Upper lobe of right lung (tissue), 1 donor: ENCODE measurements at regions not wholly inside any gene's neighbourhood (a gene's known extent, or its start where the extent isn't known, plus 50 kb on each side); places are given as distances from the start of the nearest gene placed in this dataset.

Experiments
- ATAC-seq: fragments of 200-7000 bp; cut with Tn5 transposase; one replicate; pipeline ENCODE4 v1.9.1; 2020; ENCODE audit warnings: mild to moderate bottlenecking, moderate library complexity
- DNase-seq: peaks from one replicate; pipeline ENCODE4 v3.0.0-alpha.2; 2020
- H3K27ac ChIP-seq: fragments of 200-600 bp; one replicate; pipeline ENCODE4 v1.8.0; 2022
- H3K27me3 ChIP-seq: fragments of 200-600 bp; one replicate; pipeline ENCODE4 v1.8.0; 2022; ENCODE audit warnings: mild to moderate bottlenecking
- H3K36me3 ChIP-seq: fragments of 200-600 bp; one replicate; pipeline ENCODE4 v1.8.0; 2022
- H3K4me1 ChIP-seq: fragments of 200-600 bp; one replicate; pipeline ENCODE4 v1.8.0; 2022
- H3K4me3 ChIP-seq: fragments of 200-600 bp; one replicate; pipeline ENCODE4 v1.8.0; 2022; ENCODE audit warnings: mild to moderate bottlenecking
- H3K9me3 ChIP-seq: fragments of 200-600 bp; one replicate; pipeline ENCODE4 v1.8.0; 2022
- intact Hi-C: fragments of 100-400 bp; cut with DNase I; formaldehyde crosslinking; loops from one replicate; pipeline ENCODE4 v1.11.0; 2022
- TF ChIP-seq, protein P1 (sequence below): fragments of 200-600 bp; IDR thresholded peaks from one replicate; pipeline ENCODE4 v1.8.0; 2022; ENCODE audit warnings: antibody characterized with exemption
- donor health status: DM: no; HTN: yes; CAD: no; lungs with severe emphysema.

- no peak for DNase-seq
- Histone ChIP-seq H3K27ac (no peak overlapping the region), H3K9me3 (no peaks in the 10 kb centered on the region), H3K27me3 (no peaks in the 10 kb centered on the region), H3K4me1 (no peaks in the 10 kb centered on the region), H3K36me3 (no peaks in the 10 kb centered on the region), H3K4me3 (no peak overlapping the region)
- TF ChIP-seq, protein P1, sequence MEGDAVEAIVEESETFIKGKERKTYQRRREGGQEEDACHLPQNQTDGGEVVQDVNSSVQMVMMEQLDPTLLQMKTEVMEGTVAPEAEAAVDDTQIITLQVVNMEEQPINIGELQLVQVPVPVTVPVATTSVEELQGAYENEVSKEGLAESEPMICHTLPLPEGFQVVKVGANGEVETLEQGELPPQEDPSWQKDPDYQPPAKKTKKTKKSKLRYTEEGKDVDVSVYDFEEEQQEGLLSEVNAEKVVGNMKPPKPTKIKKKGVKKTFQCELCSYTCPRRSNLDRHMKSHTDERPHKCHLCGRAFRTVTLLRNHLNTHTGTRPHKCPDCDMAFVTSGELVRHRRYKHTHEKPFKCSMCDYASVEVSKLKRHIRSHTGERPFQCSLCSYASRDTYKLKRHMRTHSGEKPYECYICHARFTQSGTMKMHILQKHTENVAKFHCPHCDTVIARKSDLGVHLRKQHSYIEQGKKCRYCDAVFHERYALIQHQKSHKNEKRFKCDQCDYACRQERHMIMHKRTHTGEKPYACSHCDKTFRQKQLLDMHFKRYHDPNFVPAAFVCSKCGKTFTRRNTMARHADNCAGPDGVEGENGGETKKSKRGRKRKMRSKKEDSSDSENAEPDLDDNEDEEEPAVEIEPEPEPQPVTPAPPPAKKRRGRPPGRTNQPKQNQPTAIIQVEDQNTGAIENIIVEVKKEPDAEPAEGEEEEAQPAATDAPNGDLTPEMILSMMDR: no peak
- ATAC-seq: no peak
- intact Hi-C loops: no loop called here
Observed at GRCh38 chr1:221868593-221869303, 126.9 kb upstream of the DUSP10 start.

DNA sequence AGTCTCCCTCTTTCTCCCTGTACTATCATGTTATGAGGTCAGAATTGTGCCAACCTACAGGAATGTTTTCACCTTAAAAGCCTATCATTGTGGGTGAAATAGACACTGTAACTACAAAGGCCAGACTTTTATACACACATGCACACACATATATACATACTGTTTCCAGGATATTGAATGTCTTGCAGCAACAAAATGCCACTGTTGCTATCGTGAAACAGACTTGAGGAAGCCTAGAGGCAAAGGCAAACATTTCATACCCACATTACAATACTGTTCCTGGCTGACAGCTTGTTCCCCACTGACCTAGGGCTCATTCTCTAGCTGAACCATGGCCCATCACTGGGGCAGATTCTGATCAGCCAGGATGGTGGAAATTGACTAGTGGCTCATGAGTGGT lies 125.1 kb upstream of the DUSP10 start:
- ATAC-seq: no peak

DNA sequence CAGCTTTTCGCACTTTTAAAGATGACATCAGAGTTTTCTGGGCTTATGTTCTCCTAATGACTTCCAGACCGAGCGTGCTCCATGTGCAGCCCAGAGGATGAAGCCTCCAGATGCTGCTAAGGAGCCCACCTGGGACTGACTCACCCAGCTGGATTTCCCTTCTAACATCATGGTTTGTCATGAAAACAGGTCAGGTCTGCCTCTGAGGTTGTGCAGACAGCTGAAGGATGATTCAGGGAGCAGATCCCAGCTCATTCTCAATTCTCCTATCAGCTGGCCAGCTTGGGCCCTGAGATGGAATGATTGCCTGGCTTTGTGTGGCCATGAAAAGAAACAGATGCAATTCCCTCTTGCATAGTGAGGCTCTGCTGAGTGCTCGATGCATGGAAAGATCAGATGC lies 123.9 kb upstream of the DUSP10 start:
- intact Hi-C loops: no loop called here
- DNase-seq: no peak
- TF ChIP-seq, protein P1: no peak

More for the DNA sequence above, 125.1 kb upstream of the DUSP10 start:
- H3K4me3 ChIP-seq: no peak overlapping the region
- H3K4me1 ChIP-seq: no peaks in the 10 kb centered on the region
- H3K9me3 ChIP-seq: no peaks in the 10 kb centered on the region
- no peak overlapping the region for H3K27ac ChIP-seq
- H3K27me3 ChIP-seq: no peaks in the 10 kb centered on the region
- TF ChIP-seq, protein P1: no peak
- no peak for DNase-seq
- intact Hi-C loops: no loop called here
- no peaks in the 10 kb centered on the region for H3K36me3 ChIP-seq

DNA sequence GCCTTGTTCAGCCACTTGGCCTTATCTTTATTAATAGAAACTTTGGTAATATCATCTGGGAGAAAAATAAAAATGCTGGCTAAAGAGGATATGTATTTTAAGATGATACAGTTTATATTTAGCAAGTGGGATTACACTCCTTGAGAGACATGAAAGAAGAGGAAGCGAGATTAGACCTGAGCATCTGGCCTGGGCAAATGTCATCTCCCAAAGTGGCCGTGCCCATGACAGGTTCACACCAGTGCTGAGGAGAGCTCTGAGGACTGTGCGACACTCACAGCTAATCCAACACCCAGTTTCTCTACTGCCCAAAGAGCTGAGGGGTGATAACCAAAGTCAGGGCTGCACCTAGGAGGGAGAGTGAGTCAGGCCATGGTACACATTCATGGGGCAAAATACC lies 121.7 kb upstream of the DUSP10 start:
- intact Hi-C loops: no loop called here
- ATAC-seq: no peak
- TF ChIP-seq, protein P1: no peak

More for the DNA sequence above, 123.9 kb upstream of the DUSP10 start:
- H3K4me3 ChIP-seq: no peak overlapping the region
- ATAC-seq: no peak
- no peaks in the 10 kb centered on the region for H3K4me1 ChIP-seq
- no peak overlapping the region for H3K27ac ChIP-seq
- no peaks in the 10 kb centered on the region for H3K36me3 ChIP-seq
- H3K27me3 ChIP-seq: no peaks in the 10 kb centered on the region
- H3K9me3 ChIP-seq: no peaks in the 10 kb centered on the region

DNA sequence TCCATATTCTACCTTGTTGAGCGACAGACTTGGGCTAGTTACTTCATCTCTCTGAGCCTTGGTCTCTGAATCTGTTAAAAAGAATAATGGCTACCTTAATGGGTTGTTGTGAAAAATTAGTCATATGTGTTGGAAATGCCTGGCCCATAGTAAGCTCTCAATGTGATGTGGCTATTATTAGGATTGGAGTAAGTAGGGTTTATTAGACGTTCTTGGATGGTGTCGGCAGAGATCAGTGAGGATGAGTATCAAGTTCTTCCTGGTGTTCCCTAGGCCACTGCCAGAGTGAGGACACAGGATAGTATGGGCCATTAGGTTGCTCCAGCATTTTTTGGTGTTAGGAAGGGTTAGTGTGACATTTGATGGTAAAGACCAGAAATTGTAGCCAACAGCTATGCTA lies 121.1 kb upstream of the DUSP10 start:
- intact Hi-C loops: no loop called here
- no peak overlapping the region for H3K27ac ChIP-seq
- ATAC-seq (no peak), DNase-seq (no peak)
- H3K36me3 ChIP-seq: no peaks in the 10 kb centered on the region
- no peaks in the 10 kb centered on the region for H3K27me3 ChIP-seq
- no peak overlapping the region for H3K4me3 ChIP-seq
- TF ChIP-seq, protein P1: no peak
- no peaks in the 10 kb centered on the region for H3K4me1 ChIP-seq
- no peaks in the 10 kb centered on the region for H3K9me3 ChIP-seq

More for the DNA sequence above, 121.7 kb upstream of the DUSP10 start:
- no peaks in the 10 kb centered on the region for H3K27me3 ChIP-seq
- H3K4me3 ChIP-seq: no peak overlapping the region
- DNase-seq: no peak
- H3K36me3 ChIP-seq: no peaks in the 10 kb centered on the region
- no peak overlapping the region for H3K27ac ChIP-seq
- H3K9me3 ChIP-seq: no peaks in the 10 kb centered on the region
- no peaks in the 10 kb centered on the region for H3K4me1 ChIP-seq
